Astrocyte (in vitro differentiated cells and primary cell): ENCODE measurements at regions not wholly inside any gene's neighbourhood (a gene's known extent, or its start where the extent isn't known, plus 50 kb on each side); places are given as distances from the start of the nearest gene placed in this dataset.

Experiments
- DNase-seq: peaks from one replicate; pipeline ENCODE4 v3.0.0-alpha.2; 2010; ENCODE audit warnings: low read depth
- FAIRE-seq: peaks from 2 replicates; lab custom pipeline; 2011; peaks lifted over from hg19 to GRCh38; lab: Jason Lieb, UNC
- H2AFZ ChIP-seq: 2 replicates; pipeline ENCODE4 v1.6.0; 2012; ENCODE audit warnings: low read depth, low read length, inconsistent platforms
- H3K27ac ChIP-seq: 2 replicates; pipeline ENCODE4 v1.5.1; 2011; ENCODE audit warnings: low read depth, low read length, inconsistent platforms
- H3K27me3 ChIP-seq: 2 replicates; pipeline ENCODE4 v1.6.0; 2011; ENCODE audit warnings: low read length, inconsistent platforms; ENCODE audit not compliant: insufficient read depth
- H3K36me3 ChIP-seq: 2 replicates; pipeline ENCODE4 v1.5.1; 2011; ENCODE audit warnings: low read length, inconsistent platforms; ENCODE audit not compliant: insufficient read depth
- H3K4me1 ChIP-seq: 2 replicates; pipeline ENCODE4 v1.5.1; 2011; ENCODE audit warnings: low read length, inconsistent platforms; ENCODE audit not compliant: insufficient read depth
- H3K4me2 ChIP-seq: 2 replicates; pipeline ENCODE4 v1.6.0; 2012; ENCODE audit warnings: low read length, inconsistent platforms
- H3K4me3 ChIP-seq: 2 replicates; pipeline ENCODE4 v1.5.1; 2011; ENCODE audit warnings: low read depth, mild to moderate bottlenecking, low read length, inconsistent platforms; ENCODE audit not compliant: insufficient read depth
- H3K79me2 ChIP-seq: 2 replicates; pipeline ENCODE4 v1.6.0; 2012; ENCODE audit warnings: mild to moderate bottlenecking, low read length, inconsistent platforms; ENCODE audit not compliant: insufficient read depth
- H3K9ac ChIP-seq: 2 replicates; pipeline ENCODE4 v1.6.0; 2012; ENCODE audit warnings: mild to moderate bottlenecking, low read length, inconsistent platforms
- H3K9me3 ChIP-seq: 2 replicates; pipeline ENCODE4 v1.5.1; 2012; ENCODE audit warnings: low read depth, mild to moderate bottlenecking, low read length, inconsistent platforms; ENCODE audit not compliant: insufficient read depth
- H4K20me1 ChIP-seq: 2 replicates; pipeline ENCODE4 v1.6.0; 2012; ENCODE audit warnings: low read length, inconsistent platforms; ENCODE audit not compliant: insufficient read depth
- H3K27ac Mint-ChIP-seq: one replicate; pipeline ENCODE4 v1.8.0; 2021; ENCODE audit warnings: mild to moderate bottlenecking, mixed read lengths; ENCODE audit not compliant: unreplicated experiment
- H3K27me3 Mint-ChIP-seq: one replicate; pipeline ENCODE4 v1.8.0; 2021; ENCODE audit warnings: low read depth, mixed read lengths; ENCODE audit not compliant: unreplicated experiment
- H3K36me3 Mint-ChIP-seq: one replicate; pipeline ENCODE4 v1.8.0; 2021; ENCODE audit warnings: low read depth, mixed read lengths; ENCODE audit not compliant: unreplicated experiment
- H3K4me1 Mint-ChIP-seq: one replicate; pipeline ENCODE4 v1.8.0; 2021; ENCODE audit warnings: low read depth, mixed read lengths; ENCODE audit not compliant: unreplicated experiment
- H3K4me3 Mint-ChIP-seq: one replicate; pipeline ENCODE4 v1.8.0; 2021; ENCODE audit warnings: mild to moderate bottlenecking, moderate library complexity, mixed read lengths; ENCODE audit not compliant: unreplicated experiment
- H3K9me3 Mint-ChIP-seq: one replicate; pipeline ENCODE4 v1.8.0; 2021; ENCODE audit warnings: mild to moderate bottlenecking, mixed read lengths; ENCODE audit not compliant: unreplicated experiment
- EZH2 ChIP-seq: IDR thresholded peaks from 2 replicates; pipeline ENCODE4 v1.6.1; 2012; ENCODE audit warnings: mild to moderate bottlenecking, low read length, inconsistent platforms; ENCODE audit not compliant: insufficient read depth
- TF ChIP-seq, protein P1 (sequence below): IDR thresholded peaks from 2 replicates; pipeline ENCODE4 v1.5.1; 2011; ENCODE audit warnings: low read depth, mild to moderate bottlenecking, inconsistent platforms, low read length, moderate library complexity; ENCODE audit not compliant: insufficient read depth

DNA sequence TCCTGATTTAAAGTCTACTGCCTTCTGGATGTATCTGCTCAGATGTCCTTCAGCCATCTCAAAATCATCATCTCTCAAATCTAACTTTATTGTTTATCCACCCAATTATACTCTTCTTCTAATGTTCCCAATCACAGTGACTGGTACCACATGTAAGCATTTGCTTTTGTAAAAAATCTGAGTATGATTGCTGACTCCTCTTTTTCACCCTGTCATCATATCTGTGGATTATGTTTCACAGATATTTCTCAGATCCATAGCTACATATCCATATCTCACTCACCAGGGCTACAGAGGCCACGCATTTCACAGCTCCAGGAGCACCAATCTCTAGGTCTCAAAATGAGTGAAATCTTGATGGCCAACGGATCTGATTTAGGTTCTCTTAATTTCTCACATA is 76.1 kb downstream of the DHRS2 start:
- no peaks in the 10 kb centered on the region for H3K4me1 ChIP-seq
- H2AFZ ChIP-seq, result no peak overlapping the region
- peaks cover 8% of the 10 kb centered on the region for H3K4me1 Mint-ChIP-seq
- no peak overlapping the region for H3K9ac ChIP-seq
- H3K4me2 ChIP-seq, result no peak overlapping the region
- H4K20me1 ChIP-seq, result no peaks in the 10 kb centered on the region
- TF ChIP-seq, protein P1, sequence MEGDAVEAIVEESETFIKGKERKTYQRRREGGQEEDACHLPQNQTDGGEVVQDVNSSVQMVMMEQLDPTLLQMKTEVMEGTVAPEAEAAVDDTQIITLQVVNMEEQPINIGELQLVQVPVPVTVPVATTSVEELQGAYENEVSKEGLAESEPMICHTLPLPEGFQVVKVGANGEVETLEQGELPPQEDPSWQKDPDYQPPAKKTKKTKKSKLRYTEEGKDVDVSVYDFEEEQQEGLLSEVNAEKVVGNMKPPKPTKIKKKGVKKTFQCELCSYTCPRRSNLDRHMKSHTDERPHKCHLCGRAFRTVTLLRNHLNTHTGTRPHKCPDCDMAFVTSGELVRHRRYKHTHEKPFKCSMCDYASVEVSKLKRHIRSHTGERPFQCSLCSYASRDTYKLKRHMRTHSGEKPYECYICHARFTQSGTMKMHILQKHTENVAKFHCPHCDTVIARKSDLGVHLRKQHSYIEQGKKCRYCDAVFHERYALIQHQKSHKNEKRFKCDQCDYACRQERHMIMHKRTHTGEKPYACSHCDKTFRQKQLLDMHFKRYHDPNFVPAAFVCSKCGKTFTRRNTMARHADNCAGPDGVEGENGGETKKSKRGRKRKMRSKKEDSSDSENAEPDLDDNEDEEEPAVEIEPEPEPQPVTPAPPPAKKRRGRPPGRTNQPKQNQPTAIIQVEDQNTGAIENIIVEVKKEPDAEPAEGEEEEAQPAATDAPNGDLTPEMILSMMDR, result no peak
- no peak for TF ChIP-seq EZH2
- peaks cover 1% of the 10 kb centered on the region for H3K36me3 Mint-ChIP-seq
- peaks cover 11% of the 10 kb centered on the region for H3K9me3 Mint-ChIP-seq
- FAIRE-seq, result no peak
- peaks cover 14% of the 10 kb centered on the region for H3K27me3 Mint-ChIP-seq
- no peaks in the 10 kb centered on the region for H3K27me3 ChIP-seq
- H3K4me3 Mint-ChIP-seq, result no peak overlapping the region
- DNase-seq, result no peak
- no peaks in the 10 kb centered on the region for H3K79me2 ChIP-seq
- H3K27ac Mint-ChIP-seq, result no peak overlapping the region
- H3K27ac ChIP-seq, result no peak overlapping the region
- no peaks in the 10 kb centered on the region for H3K9me3 ChIP-seq
- no peak overlapping the region for H3K4me3 ChIP-seq
- no peaks in the 10 kb centered on the region for H3K36me3 ChIP-seq

DNA sequence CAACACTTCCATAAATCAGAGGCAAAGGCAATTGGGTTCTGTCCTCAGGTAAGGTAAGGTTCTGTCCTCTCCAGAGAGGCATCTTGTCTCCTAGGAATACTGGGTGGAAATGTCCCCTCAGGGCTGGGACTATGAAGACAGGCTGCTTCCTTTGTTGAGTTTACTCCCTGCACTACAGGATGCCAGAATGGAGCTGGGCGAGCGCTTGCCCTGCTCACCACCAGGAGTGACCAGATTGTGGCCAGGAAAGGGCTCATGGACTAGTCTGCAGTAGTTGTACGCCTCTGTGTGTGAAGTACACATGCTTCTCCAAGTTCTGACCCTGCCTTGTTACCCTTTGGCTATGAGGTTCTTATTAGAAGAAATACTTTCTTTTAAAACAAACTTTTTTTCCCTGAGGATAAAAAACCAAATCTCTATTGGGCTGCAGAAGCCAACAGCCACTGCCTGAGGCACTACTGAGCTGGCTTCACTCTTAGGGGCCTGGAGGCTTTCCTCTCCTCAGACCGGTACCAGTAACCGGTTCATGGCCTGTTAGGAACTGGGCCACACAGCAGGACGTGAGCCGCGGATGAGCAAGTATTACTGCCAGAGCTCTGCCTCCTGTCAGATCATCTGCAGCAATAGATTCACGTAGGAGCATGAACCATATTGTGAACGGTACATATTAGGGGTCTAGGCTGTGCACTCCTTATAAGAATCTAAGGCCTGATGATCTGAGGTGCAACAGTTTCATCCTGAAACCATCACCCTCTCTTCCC is 83.2 kb downstream of the DHRS2 start:
- DNase-seq (no peak), FAIRE-seq (no peak)
- H3K27me3 Mint-ChIP-seq, result no peaks in the 10 kb centered on the region
- Histone ChIP-seq H3K4me1 (no peaks in the 10 kb centered on the region), H3K9ac (no peak overlapping the region), H3K4me3 (no peak overlapping the region), H2AFZ (no peak overlapping the region), H4K20me1 (no peaks in the 10 kb centered on the region), H3K36me3 (no peaks in the 10 kb centered on the region), H3K27me3 (no peaks in the 10 kb centered on the region), H3K9me3 (no peaks in the 10 kb centered on the region), H3K27ac (no peak overlapping the region), H3K4me2 (no peak overlapping the region), H3K79me2 (no peaks in the 10 kb centered on the region)
- no peak overlapping the region for H3K4me3 Mint-ChIP-seq
- H3K27ac Mint-ChIP-seq, result no peak overlapping the region
- TF ChIP-seq, protein P1, result no peak
- TF ChIP-seq EZH2, result no peak
- peaks cover 3% of the 10 kb centered on the region for H3K9me3 Mint-ChIP-seq
- H3K4me1 Mint-ChIP-seq, result no peaks in the 10 kb centered on the region
- peaks cover 1% of the 10 kb centered on the region for H3K36me3 Mint-ChIP-seq

DNA sequence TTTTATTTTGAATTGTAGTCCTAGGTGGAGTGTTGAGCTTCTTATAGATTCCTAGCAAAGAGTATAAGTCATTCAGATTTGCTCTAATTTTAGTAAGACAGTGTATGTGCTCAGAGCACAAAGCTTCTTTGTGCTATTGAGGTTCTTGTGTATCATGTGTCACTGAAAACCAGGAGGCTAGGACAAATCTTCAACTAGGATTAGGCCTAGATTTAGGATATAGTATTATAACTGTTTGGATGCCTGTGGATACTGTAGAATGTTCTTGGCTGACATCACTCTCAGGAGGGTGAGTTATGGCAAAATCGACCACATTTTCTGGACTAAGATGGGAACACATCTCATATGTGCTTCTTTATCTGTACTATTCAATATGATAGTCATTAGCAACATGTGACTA is 86.5 kb downstream of the DHRS2 start:
- no peaks in the 10 kb centered on the region for H3K79me2 ChIP-seq
- no peaks in the 10 kb centered on the region for H3K27me3 ChIP-seq
- FAIRE-seq, result no peak
- no peak for TF ChIP-seq EZH2
- TF ChIP-seq, protein P1, result no peak
- no peak overlapping the region for H3K9ac ChIP-seq
- H3K36me3 ChIP-seq, result no peaks in the 10 kb centered on the region
- H3K4me3 ChIP-seq, result no peak overlapping the region
- no peaks in the 10 kb centered on the region for H3K9me3 ChIP-seq
- H4K20me1 ChIP-seq, result no peaks in the 10 kb centered on the region
- H3K27ac ChIP-seq, result no peak overlapping the region
- Mint-ChIP-seq H3K36me3 (no peaks in the 10 kb centered on the region), H3K4me3 (no peak overlapping the region), H3K27ac (no peak overlapping the region), H3K27me3 (no peaks in the 10 kb centered on the region), H3K9me3 (no peaks in the 10 kb centered on the region), H3K4me1 (peaks cover 1% of the 10 kb centered on the region)
- no peak overlapping the region for H3K4me2 ChIP-seq
- no peak for DNase-seq
- no peaks in the 10 kb centered on the region for H3K4me1 ChIP-seq
- H2AFZ ChIP-seq, result no peak overlapping the region
